Right lobe of liver (tissue), 4 donors: ENCODE measurements at regions not wholly inside any gene's neighbourhood (a gene's known extent, or its start where the extent isn't known, plus 50 kb on each side); places are given as distances from the start of the nearest gene placed in this dataset.

Experiments used
- CTCF ChIP-seq, 4 donors: fragments of 200-600 bp in 3 of 4; fragments of 450-650 bp in 1 of 4; IDR thresholded peaks; one replicate each; pipeline versions ENCODE4 v1.5.1 to v1.8.0; 2016 to 2022; ENCODE audit warnings: antibody characterized with exemption in 4 of 4, mild to moderate bottlenecking in 2 of 4
- POLR2A ChIP-seq: fragments of 450-650 bp; IDR thresholded peaks from one replicate; pipeline ENCODE4 v1.6.1; 2017; ENCODE audit warnings: antibody characterized with exemption, mild to moderate bottlenecking
- donor health status: DM: no; HTN: no; CAD: no.
- donor health status: DM: no; HTN: no; CAD: no.
- donor health status: DM: no; HTN: yes; CAD: no.

DNA sequence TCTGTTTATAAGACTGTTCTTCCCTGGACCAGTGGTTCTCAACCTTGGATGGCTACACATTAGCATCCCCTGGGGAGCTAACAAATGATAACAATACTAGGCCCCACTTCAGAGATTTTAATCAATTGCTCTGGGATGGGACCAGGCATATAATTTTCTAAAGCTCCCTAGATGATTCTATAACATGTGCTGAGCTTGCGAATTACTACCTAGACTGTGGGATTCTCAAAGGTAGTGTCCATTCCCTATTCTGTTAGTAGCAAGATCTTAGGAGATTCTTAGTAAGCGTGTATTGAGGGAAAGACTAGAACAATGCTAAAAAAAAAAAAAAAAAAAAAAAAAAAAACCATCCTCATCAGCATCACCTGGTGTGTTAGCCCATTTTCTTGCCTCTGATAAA is 412.0 kb upstream of the CDH5 start:
- TF ChIP-seq CTCF (IDR thresholded peaks at IDR 0.05) (no peak), POLR2A (no peak)
